ENCODE measurements at regions not wholly inside any gene's neighbourhood (a gene's known extent, or its start where the extent isn't known, plus 50 kb on each side); places are given as distances from the start of the nearest gene placed in this dataset.

GRCh38 chr5:61596265-61596664 is 264.2 kb downstream of the ZSWIM6 start:
- DNase-seq, result no peak

GRCh38 chr5:61597684-61598083 is 265.6 kb downstream of the ZSWIM6 start:
- DNase-seq, result no peak

GRCh38 chr5:61598126-61598525 is 266.1 kb downstream of the ZSWIM6 start:
- no peak for DNase-seq

- DNase-seq, result no peak
Measured at GRCh38 chr5:61599370-61600122, 267.5 kb downstream of the ZSWIM6 start.

GRCh38 chr5:61600123-61600444 is 268.0 kb downstream of the ZSWIM6 start:
- DNase-seq, result no peak

- DNase-seq, result no peak
Measured at GRCh38 chr5:61600945-61601511, 269.0 kb downstream of the ZSWIM6 start.

GRCh38 chr5:61603211-61603908 is 271.3 kb downstream of the ZSWIM6 start:
- DNase-seq, result no peak

GRCh38 chr5:61604076-61605025 is 272.3 kb downstream of the ZSWIM6 start:
- DNase-seq, result no peak

GRCh38 chr5:61609840-61610677 is 278.0 kb downstream of the ZSWIM6 start:
- no peak for DNase-seq

- no peak for DNase-seq
Measured at GRCh38 chr5:61610678-61611024, 278.6 kb downstream of the ZSWIM6 start.

GRCh38 chr5:61612431-61612830 is 280.4 kb downstream of the ZSWIM6 start:
- no peak for DNase-seq

GRCh38 chr5:61613679-61614078 is 281.6 kb downstream of the ZSWIM6 start:
- no peak for DNase-seq

- DNase-seq, result no peak
Measured at GRCh38 chr5:61614606-61615005, 282.5 kb downstream of the ZSWIM6 start.

GRCh38 chr5:61617039-61617438 is 285.0 kb downstream of the ZSWIM6 start:
- no peak for DNase-seq

GRCh38 chr5:61617995-61618525 is 286.0 kb downstream of the ZSWIM6 start:
- DNase-seq, result no peak

GRCh38 chr5:61618577-61618976 is 286.5 kb downstream of the ZSWIM6 start:
- no peak for DNase-seq

GRCh38 chr5:61619289-61619688 is 287.2 kb downstream of the ZSWIM6 start:
- DNase-seq, result no peak

GRCh38 chr5:61619777-61620518 is 287.9 kb downstream of the ZSWIM6 start:
- no peak for DNase-seq

GRCh38 chr5:61620699-61621182 is 288.7 kb downstream of the ZSWIM6 start:
- DNase-seq, result no peak

GRCh38 chr5:61621202-61621650 is 289.2 kb downstream of the ZSWIM6 start:
- no peak for DNase-seq

- DNase-seq, result no peak
Measured at GRCh38 chr5:61622156-61622555, 290.1 kb downstream of the ZSWIM6 start.
